HepG2 (cell line): ENCODE measurements at regions not wholly inside any gene's neighbourhood (a gene's known extent, or its start where the extent isn't known, plus 50 kb on each side); places are given as distances from the start of the nearest gene placed in this dataset.

Source experiments
- ATAC-seq: fragments of 200-7000 bp; cut with Tn5 transposase; 3 replicates; pipeline ENCODE4 v1.9.1; 2020; ENCODE audit warnings: mild to moderate bottlenecking, moderate library complexity
- BruUV-seq: library from RNA; stranded (reverse); fragments of 400-500 nt; replicated peaks from 2 replicates; lab custom pipeline; 2021; lab: Mats Ljungman, UMichigan
- CTCF ChIA-PET: fragments of 300-600 bp; formaldehyde crosslinking; extraction: SDS; loops from one replicate; lab custom pipeline; 2021; ENCODE audit warnings: low total read pairs, inconsistent platforms, low intra/inter-chr PET ratio; lab: Yijun Ruan, JAX
- POLR2A ChIA-PET: fragments of 350-600 bp; sonication (Branson Sonifier 250); formaldehyde crosslinking; loops from one replicate; lab custom pipeline; 2020; ENCODE audit warnings: antibody characterized with exemption, inconsistent platforms; lab: Yijun Ruan, JAX
- DNase-seq: peaks from one replicate; pipeline ENCODE4 v3.0.0-alpha.2; 2015; ENCODE audit warnings: low spot score
- FAIRE-seq: peaks from 3 replicates; lab custom pipeline; 2011; peaks lifted over from hg19 to GRCh38; lab: Jason Lieb, UNC
- H2AFZ ChIP-seq: one replicate; pipeline ENCODE4 v1.6.1; 2011; ENCODE audit warnings: low read length, inconsistent platforms
- H3K27ac ChIP-seq: fragments of 300-600 bp; 3 replicates; pipeline ENCODE4 v1.8.0; 2011; ENCODE audit warnings: mixed run types, mild to moderate bottlenecking, mixed read lengths, low read length, inconsistent platforms; ENCODE audit not compliant: insufficient read depth; ENCODE audit errors: extremely low read length
- H3K27me3 ChIP-seq, 2 experiments: fragments of 200-600 bp in 1 of 2; 2 replicates in 1 of 2; 3 replicates in 1 of 2; pipeline versions ENCODE4 v1.6.0 to v1.8.0; 2011; ENCODE audit warnings: low read length in 2 of 2, mild to moderate bottlenecking in 2 of 2, moderate library complexity in 2 of 2, inconsistent platforms in 1 of 2; ENCODE audit not compliant: insufficient read depth in 2 of 2, control insufficient read depth in 1 of 2
- H3K36me3 ChIP-seq, 2 experiments: fragments of 200-600 bp in 1 of 2; replicated peaks in 1 of 2; 2 replicates in 1 of 2; 3 replicates in 1 of 2; pipeline versions ENCODE4 v1.5.1 to v1.8.0; 2011; ENCODE audit warnings: low read length in 2 of 2, inconsistent platforms in 1 of 2; ENCODE audit not compliant: insufficient read depth in 2 of 2, control insufficient read depth in 1 of 2
- H3K4me1 ChIP-seq: 2 replicates; pipeline ENCODE4 v1.5.1; 2012; ENCODE audit warnings: low read length, inconsistent platforms; ENCODE audit not compliant: insufficient read depth
- H3K4me2 ChIP-seq: 2 replicates; pipeline ENCODE4 v1.6.0; 2011; ENCODE audit warnings: low read depth, low read length, inconsistent platforms
- H3K4me3 ChIP-seq, 3 experiments: fragments of 200-600 bp in 1 of 3; sonication (generic), shearing (Covaris generic) in 1 of 3; replicated peaks in 1 of 3; 2 replicates each; pipeline ENCODE4 v1.5.1; 2011 to 2016; ENCODE audit warnings: low read length in 3 of 3, inconsistent platforms in 2 of 3, low read depth in 2 of 3, mild to moderate bottlenecking in 2 of 3, control low read depth in 1 of 3, mixed read lengths in 1 of 3; ENCODE audit not compliant: insufficient read depth in 1 of 3
- H3K79me2 ChIP-seq: one replicate; pipeline ENCODE4 v1.6.1; 2011; ENCODE audit warnings: low read length, inconsistent platforms; ENCODE audit not compliant: insufficient read depth
- H3K9ac ChIP-seq: 2 replicates; pipeline ENCODE4 v1.6.0; 2011; ENCODE audit warnings: mild to moderate bottlenecking, low read depth, low read length, inconsistent platforms; ENCODE audit not compliant: insufficient read depth
- H3K9me3 ChIP-seq: 2 replicates; pipeline ENCODE4 v1.5.1; 2012; ENCODE audit warnings: mild to moderate bottlenecking, low read length
- H4K20me1 ChIP-seq: 2 replicates; pipeline ENCODE4 v1.6.0; 2011; ENCODE audit warnings: inconsistent platforms, mild to moderate bottlenecking, low read length, moderate library complexity; ENCODE audit not compliant: insufficient read depth
- AGO2 ChIP-seq: fragments of 200-400 bp; formaldehyde crosslinking; optimal IDR thresholded peaks from 2 replicates; pipeline ENCODE3; 2017; ENCODE audit warnings: mild to moderate bottlenecking, low read depth, low read length, moderate library complexity
- DNMT1 ChIP-seq: sonication (generic); formaldehyde crosslinking; IDR thresholded peaks from 2 replicates; pipeline ENCODE4 v1.5.1; 2020; ENCODE audit warnings: mild to moderate bottlenecking, missing genetic modification reagents
- FOXP1 ChIP-seq, 2 experiments: fragments of 450-650 bp in 1 of 2; IDR thresholded peaks; 2 replicates each; pipeline ENCODE4 v1.6.1; 2017 to 2018; ENCODE audit warnings: antibody characterized with exemption in 1 of 2
- GZF1 ChIP-seq: sonication (generic); formaldehyde crosslinking; IDR thresholded peaks from 2 replicates; pipeline ENCODE4 v1.5.1; 2020; ENCODE audit warnings: mild to moderate bottlenecking, missing genetic modification reagents
- HNF4A ChIP-seq: sonication (generic); formaldehyde crosslinking; IDR thresholded peaks from 2 replicates; pipeline ENCODE4 v1.4.0; 2020; ENCODE audit warnings: missing genetic modification reagents
- KAT7 ChIP-seq: IDR thresholded peaks from 2 replicates; pipeline ENCODE4 v1.6.1; 2018; ENCODE audit warnings: borderline replicate concordance, missing compliant biosample characterization
- MIER3 ChIP-seq: IDR thresholded peaks from 2 replicates; pipeline ENCODE4 v1.6.1; 2016; ENCODE audit warnings: missing compliant biosample characterization, borderline replicate concordance
- MLXIP ChIP-seq: sonication (generic); formaldehyde crosslinking; IDR thresholded peaks from 2 replicates; pipeline ENCODE4 v1.9.0; 2021; ENCODE audit warnings: missing genetic modification reagents, borderline replicate concordance
- NFE2L1 ChIP-seq: sonication (generic); formaldehyde crosslinking; IDR thresholded peaks from 2 replicates; pipeline ENCODE4 v1.4.0; 2020; ENCODE audit warnings: missing genetic modification reagents, mild to moderate bottlenecking, borderline replicate concordance
- POGZ ChIP-seq: sonication (generic); formaldehyde crosslinking; IDR thresholded peaks from 2 replicates; pipeline ENCODE4 v1.4.0; 2020; ENCODE audit warnings: mild to moderate bottlenecking, missing genetic modification reagents
- REST ChIP-seq, 2 experiments: IDR thresholded peaks; 2 replicates each; pipeline ENCODE4 v1.6.1; 2011 to 2012; ENCODE audit warnings: low read length in 2 of 2, borderline replicate concordance in 1 of 2, low read depth in 1 of 2, mild to moderate bottlenecking in 1 of 2, moderate library complexity in 1 of 2
- SIX4 ChIP-seq: sonication (generic); formaldehyde crosslinking; IDR thresholded peaks from 2 replicates; pipeline ENCODE4 v1.4.0; 2020; ENCODE audit warnings: missing genetic modification reagents
- SRSF1 ChIP-seq: fragments of 200-400 bp; formaldehyde crosslinking; optimal IDR thresholded peaks from 2 replicates; pipeline ENCODE3; 2017; ENCODE audit warnings: mild to moderate bottlenecking, low read depth, low read length, moderate library complexity
- ZBTB33 ChIP-seq: sonication (generic); formaldehyde crosslinking; IDR thresholded peaks from 2 replicates; pipeline ENCODE4 v1.4.0; 2020; ENCODE audit warnings: missing genetic modification reagents
- ZNF275 ChIP-seq: sonication (generic); formaldehyde crosslinking; IDR thresholded peaks from 2 replicates; pipeline ENCODE4 v1.8.0; 2022; ENCODE audit warnings: missing genetic modification reagents, mild to moderate bottlenecking, inconsistent platforms, borderline replicate concordance
- WGBS: methylation state at CpG from one replicate; pipeline ENCODE4 v1.1.6; 2017; ENCODE audit warnings: low lambda C conversion rate; 5-methylcytosine and 5-hydroxymethylcytosine counted together
- in situ Hi-C: cut with HindIII; loops from 2 replicates; pipeline ENCODE4 v1.10.0; 2017; ENCODE audit warnings: low pct_unique_long_range_greater_than_20kb; ENCODE audit not compliant: extremely low pct_ligation_motif_present
- intact Hi-C: fragments of 100-400 bp; cut with micrococcal nuclease; formaldehyde crosslinking; loops from one replicate; pipeline ENCODE4 v1.10.0; 2022; ENCODE audit not compliant: unreplicated experiment

GRCh38 chr15:98560338-98560737, 88.0 kb upstream of the IGF1R start:
- Histone ChIP-seq H3K4me2 (no peak overlapping the region), H3K27ac (no peak overlapping the region), H3K36me3 (no peaks in the 10 kb centered on the region), H3K9me3 (no peaks in the 10 kb centered on the region), H3K79me2 (no peaks in the 10 kb centered on the region), H4K20me1 (no peaks in the 10 kb centered on the region), H3K27me3 (peaks cover 6 to 67% of the 10 kb centered on the region in 2 experiments), H2AFZ (no peak overlapping the region), H3K4me3 (no peak overlapping the region), H3K4me1 (no peaks in the 10 kb centered on the region), H3K9ac (no peak overlapping the region)
- DNase-seq (no peak), ATAC-seq (no peak), FAIRE-seq (no peak)
- 4% methylated on average over 5 of the region's 5 CpGs for WGBS
- CTCF ChIA-PET, result no interaction called here
- POLR2A ChIA-PET, result no interaction called here
- intact Hi-C loops, result no loop called here
- no peak for TF ChIP-seq NFE2L1 (CRISPR knock-in tag)
- no peak for TF ChIP-seq SIX4 (CRISPR knock-in tag)
- TF ChIP-seq ZBTB33, result no peak
- no peak for TF ChIP-seq AGO2
- no peak for TF ChIP-seq POGZ (CRISPR knock-in tag)
- TF ChIP-seq DNMT1, result no peak
- no peak for TF ChIP-seq REST (IDR thresholded peaks at IDR 0.05; ENCODE audit: borderline replicate concordance in 1 of 2, low read depth in 1 of 2, low read length in 2 of 2)
- no peak for TF ChIP-seq KAT7 (CRISPR knock-in tag)
- no peak for TF ChIP-seq SRSF1
- TF ChIP-seq ZNF275 (CRISPR knock-in tag), result no peak
- no peak for TF ChIP-seq MLXIP
- no peak for TF ChIP-seq FOXP1 (IDR thresholded peaks at IDR 0.05)
- no peak for TF ChIP-seq FOXP1 (CRISPR knock-in tag; IDR thresholded peaks at IDR 0.05)
- TF ChIP-seq MIER3 (CRISPR knock-in tag), result no peak
- TF ChIP-seq HNF4A (CRISPR knock-in tag), result no peak
- TF ChIP-seq GZF1, result no peak
- in situ Hi-C loops, result no loop called here
- BruUV-seq, result no TSS peak
